GM18858 (cell line): ENCODE measurements at regions not wholly inside any gene's neighbourhood (a gene's known extent, or its start where the extent isn't known, plus 50 kb on each side); places are given as distances from the start of the nearest gene placed in this dataset.
"Not testable (repeated sequence)": the region's sequence is repeated elsewhere in the genome, so short reads cannot be mapped to it uniquely, and the experiment has no call there.

Source experiments
- ATAC-seq: cut with Tn5 transposase; IDR thresholded peaks from one replicate; pipeline ENCODE4 v1.9.1; 2021; ENCODE audit not compliant: unreplicated experiment

- ATAC-seq, result no peak
Observed at GRCh38 chr3:181609030-181609767, 102.5 kb upstream of the SOX2 start.

GRCh38 chr3:181604267-181604666, 107.5 kb upstream of the SOX2 start:
- ATAC-seq, result no peak

DNA sequence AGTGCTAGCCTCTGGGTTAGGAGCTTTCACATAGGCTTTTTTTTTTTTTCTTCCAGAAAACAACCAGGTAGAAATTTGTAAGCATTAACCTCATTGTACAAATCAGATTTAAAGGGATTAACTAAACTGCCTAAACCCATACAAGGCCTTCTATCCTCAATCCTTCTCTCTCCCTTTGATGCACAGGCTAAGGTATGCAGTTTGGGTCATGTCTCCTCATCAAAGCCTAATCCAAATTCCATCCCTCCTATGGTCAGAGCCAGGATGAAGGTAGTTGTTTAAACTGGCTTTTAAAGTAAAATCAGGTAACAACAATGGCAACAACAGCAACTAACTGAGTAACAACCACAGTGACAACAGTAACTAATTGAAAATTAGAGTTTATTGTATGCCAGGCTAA, 115.6 kb upstream of the SOX2 start:
- no peak for ATAC-seq

DNA sequence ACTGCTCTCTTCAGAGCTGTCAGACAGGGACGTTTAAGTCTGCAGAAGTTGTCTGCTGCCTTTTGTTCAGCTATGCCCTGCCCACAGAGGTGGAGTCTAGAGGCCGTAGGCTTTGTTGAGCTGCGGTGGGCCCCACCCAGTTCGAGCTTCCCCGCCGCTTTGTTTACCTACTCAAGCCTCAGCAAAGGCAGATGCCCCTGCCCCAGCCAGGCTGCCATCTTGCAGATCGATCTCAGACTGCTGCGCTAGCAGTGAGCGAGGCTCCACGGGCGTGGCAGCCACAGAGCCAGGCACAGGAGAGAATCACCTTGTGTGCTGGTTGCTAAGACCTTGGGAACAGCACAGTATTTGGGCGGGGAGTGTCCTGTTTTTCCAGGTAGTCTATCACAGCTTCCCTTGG, 120.8 kb upstream of the SOX2 start:
- not testable (repeated sequence) for ATAC-seq

DNA sequence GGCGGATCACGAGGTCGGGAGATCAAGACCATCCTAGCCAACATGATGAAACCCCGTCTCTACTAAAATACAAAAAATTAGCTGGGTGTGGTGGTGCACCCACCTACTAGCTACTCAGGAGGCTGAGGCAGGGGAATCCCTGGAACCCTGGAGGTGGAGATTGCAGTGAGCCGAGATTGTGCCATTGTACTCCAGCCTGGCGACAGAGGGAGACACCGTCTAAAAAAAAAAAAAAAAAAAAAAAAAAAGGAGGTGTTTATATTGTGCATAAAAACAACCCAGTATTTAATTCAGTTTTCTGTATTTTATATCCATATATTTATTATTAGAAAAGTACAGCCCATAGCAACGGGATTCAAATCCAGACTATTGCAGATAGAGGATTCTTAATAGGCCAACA, 129.1 kb upstream of the SOX2 start:
- no peak for ATAC-seq

DNA sequence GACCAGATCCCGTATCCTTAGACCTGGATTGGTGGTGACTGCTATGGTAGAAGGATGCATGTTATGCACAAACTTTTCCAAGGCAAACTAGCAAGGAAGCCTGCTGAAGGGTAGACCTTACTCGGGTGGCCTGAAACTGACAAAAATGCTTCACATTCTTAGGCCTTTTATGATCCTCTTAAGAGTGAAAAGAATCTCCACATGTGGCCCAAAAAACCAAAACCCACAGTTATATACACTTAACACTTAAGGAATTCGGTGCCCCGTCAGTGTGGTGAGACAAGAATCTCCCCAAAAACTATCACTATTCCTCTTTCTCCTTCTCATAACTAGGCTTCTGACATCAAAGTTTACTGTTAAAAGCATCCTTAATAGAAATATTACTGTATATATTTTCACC, 130.1 kb upstream of the SOX2 start:
- ATAC-seq, result no peak

- no peak for ATAC-seq
Observed at GRCh38 chr3:181578743-181579142, 133.0 kb upstream of the SOX2 start.

DNA sequence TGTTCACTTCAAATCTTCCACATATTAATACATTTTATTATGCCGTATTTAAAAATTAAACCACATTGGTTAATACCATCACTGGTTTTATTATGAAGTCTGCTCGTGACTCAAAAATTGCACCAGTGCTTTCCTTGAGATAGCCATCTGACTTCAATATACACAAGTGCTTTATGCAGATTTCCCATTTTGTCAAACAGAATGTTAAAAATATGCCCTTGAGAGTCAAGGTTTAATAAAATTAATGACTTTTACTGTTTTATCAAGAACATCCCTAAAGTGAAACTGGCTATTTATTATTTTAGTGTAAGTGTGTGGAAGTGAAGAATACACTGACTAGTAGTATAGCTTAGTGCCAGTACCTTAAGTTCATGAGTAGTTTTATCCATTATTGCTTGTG, 139.3 kb upstream of the SOX2 start:
- ATAC-seq, result no peak

- ATAC-seq, result no peak
Observed at GRCh38 chr3:181570472-181570871, 141.3 kb upstream of the SOX2 start.

DNA sequence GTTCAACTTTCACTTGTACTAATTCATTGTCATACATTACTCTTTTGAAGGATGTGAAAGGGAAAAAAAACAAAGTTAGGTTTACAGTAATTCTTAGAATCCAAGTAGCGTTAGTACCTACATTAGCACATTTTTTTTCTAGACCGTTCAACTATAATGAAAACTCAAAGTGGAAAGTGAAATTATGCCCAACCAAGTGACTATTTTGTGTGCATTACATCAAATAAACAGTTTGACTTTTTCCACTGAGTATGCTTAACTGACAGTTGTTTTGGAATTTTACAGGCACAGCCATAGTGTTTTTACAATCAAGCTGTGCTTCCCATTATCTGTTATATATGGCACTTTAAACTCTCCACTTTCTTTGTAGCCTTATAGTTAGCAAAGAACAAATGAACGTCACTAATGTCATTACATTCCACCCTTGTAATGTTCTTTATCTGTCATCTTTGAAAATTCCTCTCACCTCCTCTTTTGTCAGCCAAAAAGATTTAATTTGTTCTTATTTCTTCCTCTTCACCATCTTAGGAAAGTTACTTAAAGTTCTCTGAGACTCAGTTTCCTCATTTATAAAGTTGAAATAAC, 142.3 kb upstream of the SOX2 start:
- no peak for ATAC-seq

- no peak for ATAC-seq
Observed at GRCh38 chr3:181568693-181569092, 143.0 kb upstream of the SOX2 start.

- no peak for ATAC-seq
Observed at GRCh38 chr3:181568248-181568647, 143.5 kb upstream of the SOX2 start.

GRCh38 chr3:181567311-181568075, 144.2 kb upstream of the SOX2 start:
- no peak for ATAC-seq

GRCh38 chr3:181565416-181565815, 146.3 kb upstream of the SOX2 start:
- no peak for ATAC-seq

DNA sequence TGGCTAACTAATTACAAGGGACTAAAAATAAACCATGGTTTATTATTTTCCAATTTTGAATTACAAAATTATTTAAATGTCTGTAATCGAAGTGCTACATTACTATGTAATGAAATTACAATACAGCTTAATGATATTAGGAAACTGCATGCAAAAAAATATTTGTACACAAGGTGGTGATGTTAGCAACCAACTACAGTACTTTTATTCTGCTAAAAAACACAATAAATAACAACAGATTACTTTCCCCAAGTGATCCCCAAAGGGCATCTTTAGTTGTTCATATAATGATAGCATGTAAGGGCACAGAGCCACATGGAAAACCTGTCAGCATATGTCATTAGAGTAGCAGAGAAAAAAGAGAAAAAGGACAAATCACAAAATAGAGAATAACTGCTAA, 147.5 kb upstream of the SOX2 start:
- ATAC-seq, result no peak

GRCh38 chr3:181561139-181562031, 150.3 kb upstream of the SOX2 start:
- no peak for ATAC-seq

GRCh38 chr3:181558870-181559269, 152.9 kb upstream of the SOX2 start:
- no peak for ATAC-seq

- ATAC-seq, result no peak
Observed at GRCh38 chr3:181555681-181556080, 156.0 kb upstream of the SOX2 start.

DNA sequence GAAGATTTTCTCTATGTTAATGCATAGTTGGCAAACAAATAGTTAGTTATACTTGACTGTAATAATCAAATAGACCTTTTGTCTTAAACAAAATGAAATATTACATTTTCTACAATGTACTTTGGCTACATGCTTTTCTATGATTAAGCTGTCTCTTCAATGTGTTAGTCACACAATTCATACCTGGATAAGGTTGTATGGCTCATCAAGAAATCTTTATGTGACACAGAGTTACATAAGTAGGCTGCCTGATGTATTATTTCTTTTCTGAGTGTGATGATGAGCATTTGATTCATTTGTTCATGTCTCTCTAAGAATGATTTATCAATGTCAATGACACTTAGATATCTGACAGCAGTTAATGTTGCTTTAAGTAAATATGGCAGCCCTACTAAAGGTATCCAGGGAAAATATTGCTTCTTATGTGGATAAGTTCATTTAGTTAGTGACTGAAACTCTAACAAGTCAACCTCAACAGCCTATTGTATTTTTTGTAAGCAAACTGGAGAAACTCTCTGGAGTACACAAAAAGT, 157.4 kb upstream of the SOX2 start:
- no peak for ATAC-seq

- no peak for ATAC-seq
Observed at GRCh38 chr3:181549266-181549665, 162.5 kb upstream of the SOX2 start.

DNA sequence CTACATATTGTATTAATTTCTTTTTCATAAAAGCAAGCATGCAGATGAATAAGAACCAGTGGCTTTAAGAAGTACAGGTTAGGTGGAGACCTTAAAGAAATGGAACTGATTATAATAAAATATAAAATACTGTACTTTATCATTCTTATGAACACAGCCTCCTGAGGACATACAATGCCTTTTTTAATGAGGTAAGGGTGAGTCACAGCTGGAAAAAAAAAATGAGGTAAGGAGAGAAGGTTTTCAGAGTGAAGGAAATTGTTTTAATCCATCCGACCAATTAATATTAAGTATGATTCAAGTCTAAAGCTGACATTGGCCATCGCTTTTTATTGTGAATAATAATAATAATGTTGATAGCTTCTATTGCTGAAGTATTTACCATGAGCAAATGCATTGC, 170.3 kb upstream of the SOX2 start:
- ATAC-seq, result no peak
